ENCODE measurements at regions not wholly inside any gene's neighbourhood (a gene's known extent, or its start where the extent isn't known, plus 50 kb on each side); places are given as distances from the start of the nearest gene placed in this dataset.
"Not testable (repeated sequence)": the region's sequence is repeated elsewhere in the genome, so short reads cannot be mapped to it uniquely, and the experiment has no call there.

DNA sequence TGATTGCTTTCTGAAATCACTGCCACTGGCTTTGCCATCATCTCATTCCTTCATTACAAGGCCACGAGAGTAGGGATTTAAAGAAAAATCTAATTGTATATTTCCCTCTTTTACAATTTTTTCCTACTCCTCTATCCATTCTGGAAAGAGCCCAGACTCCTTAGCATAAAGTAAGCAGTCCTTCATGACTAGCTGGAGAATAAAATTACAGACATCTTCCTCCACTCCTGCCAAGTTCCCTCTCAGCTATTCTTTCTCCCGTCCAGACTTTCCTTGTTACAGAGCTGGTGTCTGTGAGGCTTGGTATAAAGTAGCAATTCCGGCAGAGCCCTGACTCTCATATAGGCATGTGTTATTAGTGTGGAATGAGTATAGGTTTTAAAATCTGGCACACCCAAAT lies 806.8 kb downstream of the PLCL1 start:
- no peak for DNase-seq (ENCODE audit: low spot score)
- intact Hi-C loops (cut with micrococcal nuclease; ENCODE audit: unreplicated experiment) = no loop called here

DNA sequence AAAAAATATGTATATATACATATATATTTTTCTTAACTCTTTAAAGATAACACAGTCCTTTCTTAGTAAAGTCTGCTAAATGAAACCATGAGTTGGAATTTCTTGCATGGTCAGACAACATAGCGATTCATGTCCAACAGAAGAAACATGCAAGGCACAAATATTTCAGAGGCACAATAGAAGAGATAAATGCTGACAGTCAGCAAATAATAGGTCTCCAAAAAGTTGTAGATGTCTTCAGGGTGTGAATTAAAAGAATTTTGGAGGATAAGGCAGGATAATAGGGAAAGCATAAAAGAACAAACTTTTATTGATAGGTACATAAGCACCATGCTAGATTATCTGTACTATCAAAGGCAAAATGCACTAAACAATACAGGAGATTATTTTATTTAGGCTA lies 800.2 kb downstream of the PLCL1 start:
- DNase-seq (ENCODE audit: low spot score) = no peak
- H3K27ac ChIP-seq (ENCODE audit: low read depth, low read length, poor library complexity, severe bottlenecking) = no peak overlapping the region
- ChIA-PET POLR2A (ENCODE audit: low non-redundant PET) (no interaction called here), CTCF (no interaction called here)
- no peak overlapping the region for H3K4me3 ChIP-seq (ENCODE audit: low read depth, low read length, poor library complexity, severe bottlenecking)
- H3K4me1 ChIP-seq (ENCODE audit: insufficient read depth, low read length, poor library complexity, severe bottlenecking) = no peaks in the 10 kb centered on the region
- TF ChIP-seq EZH2 (IDR thresholded peaks at IDR 0.05; ENCODE audit: borderline replicate concordance, low read depth, low read length, poor library complexity, severe bottlenecking) (no peak), CTCF (conservative IDR thresholded peaks at IDR 0.05; ENCODE audit: low read depth, low read length) (no peak)
- H3K36me3 ChIP-seq (ENCODE audit: insufficient read depth, low read length, poor library complexity, severe bottlenecking) = no peaks in the 10 kb centered on the region
- BruUV-seq (replicated peaks) = no TSS peak
- no peaks in the 10 kb centered on the region for H3K9me3 ChIP-seq (ENCODE audit: low read depth, low read length, poor library complexity, severe bottlenecking)
- intact Hi-C loops (cut with micrococcal nuclease; ENCODE audit: unreplicated experiment) = no loop called here
- peaks cover 4% of the 10 kb centered on the region for H3K27me3 ChIP-seq (replicated peaks; ENCODE audit: insufficient read depth, low read depth, low read length, poor library complexity)

More for the DNA sequence above, 806.8 kb downstream of the PLCL1 start:
- Histone ChIP-seq H3K4me1 (ENCODE audit: insufficient read depth, low read length, poor library complexity, severe bottlenecking) (no peaks in the 10 kb centered on the region), H3K27ac (ENCODE audit: low read depth, low read length, poor library complexity, severe bottlenecking) (no peak overlapping the region), H3K27me3 (replicated peaks; ENCODE audit: insufficient read depth, low read depth, low read length, poor library complexity) (peaks cover 26% of the 10 kb centered on the region), H3K4me3 (ENCODE audit: low read depth, low read length, poor library complexity, severe bottlenecking) (no peak overlapping the region), H3K36me3 (ENCODE audit: insufficient read depth, low read length, poor library complexity, severe bottlenecking) (no peaks in the 10 kb centered on the region), H3K9me3 (ENCODE audit: low read depth, low read length, poor library complexity, severe bottlenecking) (no peaks in the 10 kb centered on the region)
- ChIA-PET POLR2A (ENCODE audit: low non-redundant PET) (no interaction called here), CTCF (no interaction called here)
- TF ChIP-seq CTCF (conservative IDR thresholded peaks at IDR 0.05; ENCODE audit: low read depth, low read length) (no peak), EZH2 (IDR thresholded peaks at IDR 0.05; ENCODE audit: borderline replicate concordance, low read depth, low read length, poor library complexity, severe bottlenecking) (no peak)
- no TSS peak for BruUV-seq (replicated peaks)

- BruUV-seq (replicated peaks); H3K36me3 ChIP-seq (ENCODE audit: insufficient read depth, low read length, poor library complexity, severe bottlenecking); POLR2A ChIA-PET (ENCODE audit: low non-redundant PET); DNase-seq (ENCODE audit: low spot score); H3K27ac ChIP-seq (ENCODE audit: low read depth, low read length, poor library complexity, severe bottlenecking); H3K4me3 ChIP-seq (ENCODE audit: low read depth, low read length, poor library complexity, severe bottlenecking); intact Hi-C loops (cut with micrococcal nuclease; ENCODE audit: unreplicated experiment); H3K9me3 ChIP-seq (ENCODE audit: low read depth, low read length, poor library complexity, severe bottlenecking); CTCF ChIA-PET; H3K27me3 ChIP-seq (replicated peaks; ENCODE audit: insufficient read depth, low read depth, low read length, poor library complexity); H3K4me1 ChIP-seq (ENCODE audit: insufficient read depth, low read length, poor library complexity, severe bottlenecking): not testable (repeated sequence)
Observed at GRCh38 chr2:198602986-198603385, 798.6 kb downstream of the PLCL1 start.

DNA sequence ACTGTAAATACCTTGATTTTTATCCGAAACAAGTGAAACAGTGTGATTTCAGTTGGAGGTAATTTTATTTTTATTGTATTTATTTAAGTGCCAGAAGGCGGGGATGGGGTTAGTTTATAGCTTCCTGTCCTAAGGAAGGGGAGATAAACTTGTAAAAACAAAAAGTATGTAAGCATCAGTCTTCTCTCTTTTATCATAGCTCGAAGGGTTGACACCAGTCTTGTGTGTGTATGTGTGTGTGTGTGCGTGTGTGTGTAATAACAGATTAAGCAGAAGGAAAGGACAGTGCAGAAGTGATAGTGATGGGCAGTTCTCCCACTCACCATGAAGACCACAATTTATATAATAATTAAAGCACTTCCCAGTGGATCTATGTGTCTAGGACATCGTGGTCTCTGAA lies 793.3 kb downstream of the PLCL1 start:
- Histone ChIP-seq H3K4me3 (ENCODE audit: low read depth, low read length, poor library complexity, severe bottlenecking) (no peak overlapping the region), H3K36me3 (ENCODE audit: insufficient read depth, low read length, poor library complexity, severe bottlenecking) (no peaks in the 10 kb centered on the region), H3K27me3 (replicated peaks; ENCODE audit: insufficient read depth, low read depth, low read length, poor library complexity) (peaks cover 10% of the 10 kb centered on the region), H3K9me3 (ENCODE audit: low read depth, low read length, poor library complexity, severe bottlenecking) (no peaks in the 10 kb centered on the region), H3K27ac (ENCODE audit: low read depth, low read length, poor library complexity, severe bottlenecking) (no peak overlapping the region), H3K4me1 (ENCODE audit: insufficient read depth, low read length, poor library complexity, severe bottlenecking) (peaks cover 5% of the 10 kb centered on the region)
- POLR2A ChIA-PET (ENCODE audit: low non-redundant PET) = no interaction called here
- BruUV-seq (replicated peaks) = no TSS peak
- intact Hi-C loops (cut with micrococcal nuclease; ENCODE audit: unreplicated experiment) = no loop called here
- TF ChIP-seq CTCF (conservative IDR thresholded peaks at IDR 0.05; ENCODE audit: low read depth, low read length) (no peak), EZH2 (IDR thresholded peaks at IDR 0.05; ENCODE audit: borderline replicate concordance, low read depth, low read length, poor library complexity, severe bottlenecking) (no peak)
- DNase-seq (ENCODE audit: low spot score) = no peak
- CTCF ChIA-PET = no interaction called here

Data from A673 (cell line).